CD4-positive, alpha-beta T cell treated with Interleukin-15 for 1 hour (primary cell): ENCODE measurements at regions not wholly inside any gene's neighbourhood (a gene's known extent, or its start where the extent isn't known, plus 50 kb on each side); places are given as distances from the start of the nearest gene placed in this dataset.

Experiments
- DNase-seq: peaks from one replicate; pipeline ENCODE4 v3.0.0-alpha.2; 2020

DNA sequence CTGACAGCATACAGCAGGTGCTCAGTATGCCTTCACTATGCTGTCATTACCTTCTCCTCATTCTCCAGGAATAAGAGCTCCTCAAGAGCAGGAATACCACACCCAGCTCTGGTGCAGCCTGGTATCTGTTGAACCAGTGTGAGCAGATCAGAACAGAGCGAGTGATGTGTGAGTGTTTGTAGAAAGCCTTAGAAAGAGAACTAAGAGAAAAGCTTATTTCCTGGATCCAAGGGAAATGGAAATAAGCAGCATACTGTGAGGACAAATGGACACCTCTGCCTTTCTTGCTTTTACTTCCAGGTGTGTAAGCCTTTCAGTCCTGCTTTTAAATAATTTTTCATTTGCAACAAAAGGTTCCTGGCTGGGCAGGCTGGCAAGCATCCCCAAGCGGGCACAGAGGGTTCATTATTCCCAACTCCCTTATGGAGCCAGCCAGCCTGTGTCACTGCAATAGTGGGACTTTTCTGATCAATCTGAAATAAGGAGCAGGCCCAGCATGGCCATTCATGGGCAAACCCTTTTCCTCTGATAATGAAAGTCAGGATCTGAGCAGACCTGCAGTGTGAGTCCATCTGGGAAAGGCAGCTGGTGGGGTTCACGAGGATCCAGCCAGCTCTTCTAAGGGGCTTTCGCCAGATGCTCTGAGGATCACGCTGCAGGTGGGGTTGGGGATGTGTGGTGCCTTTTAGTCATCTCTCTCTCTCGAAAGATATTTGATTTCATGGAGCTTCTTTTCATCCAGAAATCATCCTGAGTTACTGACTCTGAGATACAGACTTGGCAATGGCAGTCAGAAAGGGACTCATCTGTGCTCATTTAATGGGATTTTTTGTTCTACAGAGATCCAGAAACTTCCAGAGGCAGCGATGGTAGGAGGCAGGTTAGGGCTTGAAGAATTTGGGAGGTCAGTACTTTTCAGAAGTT is 594.9 kb upstream of the CFAP20DC start:
- DNase-seq = no peak

DNA sequence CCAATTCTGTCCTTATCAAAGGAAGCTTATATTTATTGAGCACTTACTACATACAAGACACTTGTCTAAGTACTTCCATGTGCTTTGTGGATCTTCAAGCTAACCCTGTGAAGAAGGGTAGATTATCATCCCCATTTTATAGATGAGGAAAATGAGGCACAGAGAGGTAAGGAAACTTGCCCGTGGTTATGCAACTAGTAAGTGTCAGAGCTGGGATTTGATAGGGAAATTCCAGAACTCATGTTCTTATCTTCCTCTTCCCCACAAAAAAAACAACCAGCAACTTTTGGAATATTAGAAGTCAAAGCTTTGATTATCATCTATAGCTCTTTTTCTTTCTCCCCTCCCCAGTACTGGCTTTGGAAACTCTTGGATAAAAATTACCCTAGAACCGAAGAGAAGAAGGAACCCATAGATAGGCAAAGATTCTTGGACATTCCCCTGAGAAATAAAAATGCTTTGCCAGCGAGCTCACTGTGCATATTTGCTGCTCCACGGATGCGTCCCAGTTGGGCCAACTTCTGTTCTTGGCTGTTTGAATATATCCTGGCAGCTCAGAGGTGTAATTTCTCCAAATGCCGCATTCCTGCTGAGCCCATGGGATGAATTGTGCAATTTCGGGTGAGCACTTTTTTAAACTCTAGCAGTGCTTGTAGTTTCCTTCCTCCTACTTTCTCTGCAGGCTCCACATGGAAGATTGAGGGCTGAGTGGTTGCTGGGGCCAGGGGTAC is 591.5 kb upstream of the CFAP20DC start:
- no peak for DNase-seq

DNA sequence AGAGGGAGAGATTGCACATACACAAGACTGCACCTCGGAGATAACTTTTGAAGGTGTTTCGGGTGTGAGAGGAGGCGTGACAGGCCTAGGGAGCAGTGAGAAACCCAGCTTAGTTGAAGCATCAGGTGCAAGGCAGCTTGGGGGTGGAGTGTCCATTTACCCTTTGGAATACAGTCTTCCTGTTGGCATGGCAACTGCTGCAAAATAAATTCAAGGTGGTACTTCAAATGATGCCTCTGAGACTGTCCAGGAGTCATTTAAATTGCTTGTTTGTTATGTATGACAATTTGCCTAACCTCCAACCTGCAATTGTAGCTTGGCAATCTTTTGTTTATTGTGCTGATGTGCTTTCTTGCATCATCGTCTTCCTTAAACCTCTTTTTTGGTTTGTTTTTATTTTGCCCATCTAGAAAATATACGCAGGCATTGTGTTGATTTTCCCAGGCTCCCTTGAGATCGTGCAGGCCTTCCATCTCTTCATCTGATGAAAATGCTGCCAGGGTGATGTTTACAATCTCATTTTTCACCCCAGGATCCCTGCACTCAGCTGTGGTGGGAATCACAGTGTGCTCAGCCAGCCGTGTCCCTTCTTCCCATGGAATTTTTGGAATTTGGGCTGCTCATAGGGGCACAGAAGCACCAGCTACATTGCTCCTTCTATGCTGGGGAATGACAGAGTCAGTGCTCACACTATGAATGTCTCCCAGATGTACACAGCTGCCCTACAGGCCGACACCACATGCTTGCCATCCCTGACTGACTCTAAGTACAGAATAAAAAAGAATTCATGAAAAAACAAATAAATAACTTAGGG is 583.1 kb upstream of the CFAP20DC start:
- no peak for DNase-seq

DNA sequence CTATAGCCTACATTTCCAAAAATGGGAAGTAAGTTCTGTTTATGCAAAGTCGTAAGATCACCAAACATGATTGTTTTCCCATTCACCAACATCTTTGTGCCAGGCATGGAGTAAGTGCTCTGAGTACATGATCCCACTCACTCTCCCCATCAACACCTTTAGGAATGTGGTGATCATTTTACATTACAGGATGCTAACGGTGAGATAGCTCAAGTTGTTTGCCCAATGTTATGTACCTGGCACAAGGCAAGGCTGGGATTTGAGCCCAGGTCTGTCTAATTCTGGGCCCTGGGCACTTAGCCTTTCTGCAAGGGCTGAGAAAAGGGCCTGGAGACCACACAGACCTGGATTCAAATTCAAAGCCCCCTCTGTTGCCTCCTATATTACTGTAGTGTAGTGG is 581.7 kb upstream of the CFAP20DC start:
- no peak for DNase-seq

DNA sequence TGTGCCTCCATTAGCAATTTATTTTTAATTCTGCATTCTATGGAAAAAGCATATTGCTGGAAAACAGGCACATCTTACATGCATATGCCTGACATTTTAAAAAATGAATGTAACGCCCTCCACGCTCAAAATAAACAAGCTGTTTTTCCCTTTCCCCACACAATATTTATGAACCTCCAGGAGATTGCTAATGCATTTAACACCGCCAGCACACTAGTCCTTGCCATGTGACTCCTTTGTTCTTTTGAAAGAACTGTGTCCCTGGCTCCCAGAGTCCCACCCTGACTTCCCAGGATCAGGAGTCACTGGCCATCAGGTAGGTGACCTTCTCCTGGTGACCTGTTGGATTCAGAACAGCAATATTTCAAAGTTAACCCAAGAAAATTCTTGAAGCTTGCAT is 571.2 kb upstream of the CFAP20DC start:
- DNase-seq = no peak

DNA sequence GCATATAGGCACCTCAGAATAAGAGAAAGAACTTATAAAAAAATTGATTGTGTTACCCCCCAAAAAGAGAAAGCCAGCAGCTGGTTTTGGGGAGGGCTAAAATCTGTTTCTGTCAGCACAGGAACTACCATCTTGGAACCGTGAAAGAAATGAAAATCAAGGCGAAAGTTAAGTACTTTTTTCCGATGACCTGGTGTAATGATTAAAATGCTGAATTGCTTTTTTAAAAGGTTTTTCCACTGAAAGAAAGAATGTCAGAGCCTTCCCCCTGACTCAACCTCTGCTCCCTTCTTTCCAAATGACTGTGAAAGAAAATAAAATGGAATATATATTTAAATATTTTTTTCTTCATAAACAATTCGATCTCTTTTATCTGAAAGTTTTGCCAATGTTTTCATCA is 570.5 kb upstream of the CFAP20DC start:
- no peak for DNase-seq

DNA sequence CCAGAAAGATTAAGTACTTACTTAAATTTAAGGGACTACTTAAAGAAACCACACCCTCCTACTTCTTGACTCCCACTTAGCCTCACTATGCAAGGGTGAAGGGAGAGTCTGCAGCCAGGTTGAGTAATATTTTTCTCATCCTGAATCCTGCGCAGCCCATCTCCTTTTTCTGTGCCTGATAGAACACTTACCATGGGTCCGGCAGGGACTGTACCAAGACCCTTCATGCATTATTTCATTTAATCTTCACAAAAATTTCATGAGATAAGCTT is 562.6 kb upstream of the CFAP20DC start:
- DNase-seq = no peak

DNA sequence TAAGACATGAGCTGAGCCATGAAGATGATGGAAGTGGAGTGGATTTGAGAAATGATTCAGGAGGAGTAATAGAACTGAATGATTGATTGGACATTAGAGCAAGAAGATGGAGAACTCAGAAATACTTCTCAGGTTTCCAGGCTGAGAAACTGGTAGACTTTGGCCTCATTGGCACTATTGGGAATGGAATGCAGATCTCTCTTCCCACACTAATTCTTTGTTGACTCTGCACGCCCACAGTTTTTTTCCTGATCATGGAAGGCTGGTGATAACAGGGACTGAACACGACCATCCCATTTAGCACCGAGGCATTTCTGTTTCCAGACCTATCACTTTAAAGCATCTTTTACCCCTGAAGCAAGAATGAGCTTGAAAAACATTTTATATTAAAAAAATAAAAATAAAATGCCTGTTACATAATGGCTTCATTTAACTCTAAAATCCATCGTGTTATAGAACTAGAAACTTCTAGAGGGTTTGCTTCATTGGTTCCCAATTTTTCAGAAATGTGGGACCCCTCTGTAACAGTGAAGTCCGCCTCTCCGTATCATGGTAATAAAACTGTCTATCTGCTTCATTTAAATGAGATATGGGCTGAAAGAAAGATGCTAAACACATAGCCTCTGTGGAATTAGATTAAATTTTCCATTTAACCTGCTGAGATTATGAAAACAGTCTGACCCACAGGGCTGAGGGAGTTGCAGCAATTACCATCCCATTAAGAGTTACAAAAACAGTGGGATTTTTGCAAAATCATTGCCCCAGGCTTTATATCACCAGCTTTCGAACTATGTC is 562.0 kb upstream of the CFAP20DC start:
- DNase-seq = no peak

DNA sequence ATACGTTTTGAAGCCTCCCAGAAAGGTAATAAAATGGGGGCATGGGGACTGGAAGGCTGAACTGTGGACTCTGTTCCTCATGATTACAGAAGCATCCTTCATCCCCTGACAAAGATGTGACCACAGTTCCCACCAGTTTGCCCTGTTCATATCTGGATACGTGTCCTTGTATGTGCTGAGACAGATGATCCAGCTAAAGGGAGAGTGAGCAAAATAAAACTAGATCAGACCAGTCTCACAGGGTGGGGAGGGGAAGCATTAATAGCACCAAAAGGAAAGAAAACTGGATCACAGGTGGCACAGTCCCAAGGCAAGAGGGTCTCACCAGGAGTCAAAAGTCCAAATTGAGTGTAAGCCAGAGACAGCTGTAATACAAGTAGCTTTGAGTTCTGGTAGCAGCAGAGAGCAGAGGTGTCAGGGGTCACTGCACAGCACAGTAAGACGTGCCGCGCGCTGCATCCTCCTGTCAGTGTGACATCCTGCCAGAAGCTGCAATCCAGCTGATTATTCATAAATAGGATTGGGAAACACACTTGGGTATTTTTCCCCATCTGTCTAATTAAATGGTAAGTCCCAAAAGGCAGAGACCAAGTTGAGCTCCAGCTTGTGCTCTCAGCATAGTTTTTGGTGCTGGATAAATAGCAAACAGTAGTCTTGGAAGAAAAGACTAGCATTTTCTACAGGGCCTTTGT is 560.0 kb upstream of the CFAP20DC start:
- no peak for DNase-seq

DNA sequence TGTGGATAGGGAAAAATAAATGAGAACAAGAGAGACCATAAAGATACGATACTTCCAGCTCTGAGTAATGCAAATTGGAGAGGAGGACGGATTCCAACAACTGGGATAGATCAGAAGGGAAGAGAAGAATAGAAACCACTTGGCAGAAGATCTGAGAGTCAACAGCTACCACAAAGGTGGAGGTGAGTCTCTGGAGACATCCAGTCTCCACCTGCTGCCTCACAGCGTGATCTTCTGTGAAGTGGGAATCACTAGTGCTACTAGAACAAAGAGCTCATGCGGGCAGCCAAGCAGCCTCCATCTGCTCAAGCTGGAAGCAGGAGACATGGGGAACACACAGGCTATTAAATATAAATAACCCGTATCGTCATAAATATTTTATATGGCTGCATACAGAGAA is 558.5 kb upstream of the CFAP20DC start:
- DNase-seq = no peak

DNA sequence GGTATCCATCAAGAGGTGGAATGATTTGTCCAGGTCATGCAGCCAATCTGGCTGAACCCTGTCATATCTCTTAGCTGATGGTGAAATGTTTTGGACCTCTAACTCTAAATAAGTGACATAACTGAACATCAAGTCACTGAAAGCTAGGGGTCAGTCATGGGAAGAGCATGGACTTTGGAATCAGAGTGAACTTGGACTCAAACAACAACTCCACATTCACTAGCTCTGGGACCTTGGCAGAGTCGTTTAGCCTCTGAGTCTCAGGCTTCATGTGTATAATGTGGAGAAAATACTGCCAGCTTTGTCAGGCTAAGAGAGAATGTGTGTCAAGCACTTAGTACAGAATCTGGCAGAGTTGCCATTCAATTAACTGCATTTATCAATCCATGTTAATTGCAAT is 557.8 kb upstream of the CFAP20DC start:
- no peak for DNase-seq

DNA sequence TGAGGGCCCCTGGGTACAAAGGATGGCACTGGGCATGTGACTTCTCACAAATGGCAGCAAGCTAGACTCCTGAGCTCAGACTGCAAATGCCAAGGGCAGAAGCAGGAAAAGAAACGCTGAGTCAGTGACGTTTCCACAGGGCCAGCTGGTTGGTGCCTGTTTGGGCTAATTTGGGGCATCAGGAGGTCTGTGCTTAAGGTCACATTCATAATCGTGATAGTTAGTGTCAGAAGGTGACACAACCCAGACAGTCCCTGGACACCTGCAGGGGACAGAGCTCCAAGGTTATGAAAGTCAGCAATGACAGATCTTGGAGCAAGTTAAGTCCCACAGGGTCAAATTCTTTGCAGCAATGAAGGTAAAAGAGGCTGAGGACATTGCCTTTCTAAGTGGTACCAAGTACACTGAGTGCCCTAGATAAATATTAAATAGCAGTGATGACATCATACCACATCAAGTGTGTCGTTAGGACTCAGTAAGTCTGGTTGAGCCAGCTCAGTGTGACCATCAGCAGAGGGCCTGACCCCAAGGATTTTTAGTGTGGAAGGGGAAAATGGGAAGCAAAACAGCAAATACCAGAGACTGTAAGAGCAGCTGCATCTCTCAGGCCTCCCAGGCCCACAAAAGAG is 556.9 kb upstream of the CFAP20DC start:
- DNase-seq = no peak

DNA sequence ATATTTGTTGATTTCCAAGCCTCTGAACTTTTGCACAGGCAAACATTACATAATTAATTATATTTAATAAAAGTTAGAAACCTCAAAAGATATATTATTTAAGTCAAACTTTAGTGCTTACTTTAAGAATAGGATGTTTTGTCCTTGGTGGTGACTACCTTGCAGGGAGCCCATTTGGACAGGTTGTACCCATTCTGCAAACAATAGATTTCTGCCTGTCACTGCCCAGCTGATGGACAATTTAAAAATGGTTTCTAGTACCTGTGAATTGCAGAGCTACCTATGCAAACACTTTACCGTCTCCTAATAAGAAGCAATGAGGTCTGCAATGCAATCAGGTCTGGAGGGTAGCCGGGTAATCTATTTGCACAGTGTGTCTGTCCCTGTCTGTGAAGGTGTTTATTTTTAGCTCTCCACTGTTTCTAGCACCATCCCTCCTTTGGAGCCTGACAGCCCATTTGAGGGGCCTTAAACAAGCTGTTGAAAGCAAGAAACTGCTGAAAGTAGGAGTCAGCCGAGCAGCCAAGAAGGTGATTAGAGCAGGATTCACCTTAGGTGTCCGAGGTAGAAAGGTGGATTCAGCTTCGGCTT is 556.2 kb upstream of the CFAP20DC start:
- DNase-seq = no peak

DNA sequence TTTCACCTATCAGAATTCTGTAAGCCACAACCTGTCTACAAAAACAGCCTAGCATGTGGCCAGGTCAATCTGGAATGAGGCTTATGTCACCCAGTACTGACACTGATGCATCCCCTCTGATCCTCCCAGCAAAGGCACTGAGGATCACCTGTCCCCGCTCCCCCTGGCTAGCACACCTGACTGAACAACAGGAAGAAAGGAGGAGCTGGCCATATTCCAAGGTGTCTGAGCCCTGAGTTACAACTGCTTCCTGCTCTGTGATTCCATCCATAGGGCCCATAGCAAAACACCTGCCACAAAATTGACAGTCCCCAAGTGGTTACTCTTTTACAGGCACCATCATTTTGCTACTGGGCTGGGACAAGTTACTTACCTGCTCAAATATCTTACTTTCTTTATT is 555.5 kb upstream of the CFAP20DC start:
- DNase-seq = no peak

DNA sequence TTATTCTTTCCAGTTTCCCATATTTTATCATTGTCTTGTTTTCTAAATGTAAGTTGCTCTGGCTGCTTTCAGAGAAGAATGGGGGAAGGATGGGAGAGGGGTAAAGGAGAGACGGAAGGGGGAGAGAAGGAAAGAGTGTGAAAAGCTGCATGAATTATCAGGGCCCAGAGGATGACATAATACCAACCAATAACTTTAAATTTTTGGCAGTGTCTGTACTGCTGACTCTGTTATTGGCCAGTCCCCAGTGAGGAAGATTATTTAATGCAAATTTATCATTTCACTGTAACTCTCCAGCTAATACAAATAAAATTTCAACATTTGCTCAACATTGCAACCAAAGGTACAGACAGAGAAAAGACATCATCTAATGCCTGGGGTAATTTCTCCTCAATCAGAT is 551.7 kb upstream of the CFAP20DC start:
- no peak for DNase-seq

DNA sequence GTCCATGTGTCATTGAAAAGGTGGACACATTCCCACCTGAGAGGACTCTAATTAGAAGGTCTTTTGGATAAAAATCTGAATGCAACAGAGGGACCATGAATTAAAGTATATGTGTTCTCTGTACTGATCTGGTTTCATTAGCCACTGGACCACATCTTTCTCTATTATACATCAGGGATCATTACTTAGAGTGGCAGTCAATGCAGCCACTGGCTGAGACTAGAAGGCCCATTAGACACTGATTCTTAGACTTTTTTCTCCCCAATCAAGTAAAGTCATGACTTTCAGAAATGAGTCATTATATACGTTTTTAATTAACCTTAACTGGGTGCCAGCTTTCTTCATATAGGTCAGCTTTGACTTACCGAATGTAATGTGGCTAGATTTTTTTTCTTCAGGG is 550.8 kb upstream of the CFAP20DC start:
- DNase-seq = no peak

DNA sequence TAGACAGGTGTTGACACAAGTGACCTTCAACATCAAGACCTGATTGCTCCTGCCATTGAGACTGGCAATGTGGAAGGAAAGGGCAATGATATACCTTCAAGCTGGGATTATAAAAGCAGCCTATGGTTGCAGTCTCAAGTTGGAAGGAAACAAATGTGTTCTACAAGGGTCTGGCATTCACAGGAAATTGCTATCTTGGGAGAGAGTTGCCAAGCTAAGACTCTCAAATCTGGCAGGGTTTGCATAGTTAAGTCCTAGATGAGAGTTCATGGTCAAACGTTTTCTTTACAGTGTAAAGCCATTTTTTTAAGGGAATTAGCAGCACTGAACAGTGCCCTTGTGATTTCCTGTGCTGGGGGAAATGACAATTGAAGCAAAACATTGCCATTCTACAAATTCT is 546.9 kb upstream of the CFAP20DC start:
- no peak for DNase-seq

DNA sequence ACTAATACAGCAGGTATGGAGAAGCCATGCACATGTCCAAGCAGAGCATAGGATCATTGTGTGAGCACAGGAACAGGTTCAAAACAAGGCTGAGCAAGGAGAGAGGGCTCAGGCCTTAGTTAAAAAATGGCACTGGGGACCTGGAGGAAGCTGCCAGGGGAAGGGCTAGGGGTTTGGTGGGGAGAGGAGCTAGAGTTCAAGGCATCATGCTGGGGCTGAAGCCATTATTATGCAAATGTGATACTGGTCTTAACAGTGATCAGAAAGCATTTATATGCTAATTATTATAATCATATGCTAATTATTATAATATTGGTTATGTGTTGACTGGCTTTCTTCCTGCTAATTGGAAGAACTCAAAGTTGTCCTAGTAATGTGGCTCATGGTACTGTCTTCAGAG is 546.0 kb upstream of the CFAP20DC start:
- DNase-seq = no peak

DNA sequence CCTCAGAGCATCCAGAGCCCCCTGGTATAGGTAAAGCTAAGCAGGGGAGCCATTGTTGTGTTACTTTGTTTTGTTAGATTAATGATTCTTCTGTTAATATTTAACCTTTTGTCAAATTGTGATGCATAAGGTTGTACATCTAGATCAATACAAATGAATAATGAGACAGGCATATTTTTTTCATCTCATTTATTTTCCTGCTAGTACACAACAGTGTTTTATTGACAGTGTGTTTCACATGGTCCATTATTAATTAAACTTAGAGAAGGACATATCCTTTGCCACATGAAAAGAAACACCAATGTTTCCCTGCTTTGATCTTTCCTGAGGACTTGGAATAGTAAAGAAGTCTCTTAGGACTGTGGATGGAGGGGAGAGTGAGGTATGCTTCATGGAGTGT is 543.6 kb upstream of the CFAP20DC start:
- no peak for DNase-seq

DNA sequence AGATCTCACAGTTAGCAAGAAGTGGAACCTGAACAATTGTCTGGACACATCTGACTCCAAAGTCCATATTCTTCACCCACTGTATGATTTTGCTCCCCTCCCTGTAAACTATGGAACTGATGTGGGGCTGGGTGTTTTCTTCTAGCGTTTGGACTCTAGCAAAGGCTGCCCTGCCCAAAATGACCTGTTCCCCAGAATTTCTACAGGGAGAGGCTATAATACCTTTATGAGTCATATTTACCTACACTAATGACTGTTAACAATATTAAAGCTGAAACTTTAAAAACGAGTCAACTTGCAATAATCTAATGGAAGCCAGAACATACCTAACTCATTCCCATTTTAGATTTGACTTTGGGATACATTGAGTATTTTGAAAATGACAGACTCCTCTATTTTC is 531.2 kb upstream of the CFAP20DC start:
- DNase-seq = no peak

DNA sequence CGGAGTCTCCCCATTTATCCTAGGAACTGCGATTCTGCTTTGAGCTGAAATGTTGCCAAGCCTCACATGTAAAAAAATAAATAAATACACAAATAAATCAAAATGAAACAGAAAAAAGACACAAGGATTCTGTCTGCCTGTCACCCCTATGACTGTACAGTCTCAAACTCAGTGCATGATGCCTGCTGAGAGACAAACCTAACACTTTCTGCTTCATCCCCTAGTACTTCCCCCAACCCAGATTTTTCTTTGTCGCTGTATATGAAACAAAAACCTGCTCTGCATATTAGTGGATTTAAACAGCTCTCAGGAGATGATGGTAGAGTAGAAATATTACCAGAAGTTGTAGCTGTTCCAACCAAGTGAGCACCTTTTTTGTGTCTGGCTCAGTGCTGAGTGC is 530.7 kb upstream of the CFAP20DC start:
- DNase-seq = no peak
